NCI-H524 (cell line): ENCODE measurements at regions not wholly inside any gene's neighbourhood (a gene's known extent, or its start where the extent isn't known, plus 50 kb on each side); places are given as distances from the start of the nearest gene placed in this dataset.
A peak's percentile ranks its signal among the peaks of the same experiment; 100 is the strongest.
"Not testable (repeated sequence)": the region's sequence is repeated elsewhere in the genome, so short reads cannot be mapped to it uniquely, and the experiment has no call there.

ENCODE experiments used
- DNase-seq, 2 experiments: peaks; one replicate each; lab custom pipeline; 2025; lab: John Stamatoyannopoulos, UW

GRCh38 chr12:42919691-42920090 lies 330.1 kb upstream of the PRICKLE1 start:
- no peak for DNase-seq

- DNase-seq, result peak in 1 of 2 experiments; percentile 3
Observed at GRCh38 chr12:42918443-42918842, 328.9 kb upstream of the PRICKLE1 start.

- DNase-seq, result no peak
Observed at GRCh38 chr12:42916143-42916542, 326.6 kb upstream of the PRICKLE1 start.

GRCh38 chr12:42915426-42915825 lies 325.9 kb upstream of the PRICKLE1 start:
- no peak for DNase-seq

GRCh38 chr12:42912367-42912766 lies 322.8 kb upstream of the PRICKLE1 start:
- DNase-seq, result no peak

DNA sequence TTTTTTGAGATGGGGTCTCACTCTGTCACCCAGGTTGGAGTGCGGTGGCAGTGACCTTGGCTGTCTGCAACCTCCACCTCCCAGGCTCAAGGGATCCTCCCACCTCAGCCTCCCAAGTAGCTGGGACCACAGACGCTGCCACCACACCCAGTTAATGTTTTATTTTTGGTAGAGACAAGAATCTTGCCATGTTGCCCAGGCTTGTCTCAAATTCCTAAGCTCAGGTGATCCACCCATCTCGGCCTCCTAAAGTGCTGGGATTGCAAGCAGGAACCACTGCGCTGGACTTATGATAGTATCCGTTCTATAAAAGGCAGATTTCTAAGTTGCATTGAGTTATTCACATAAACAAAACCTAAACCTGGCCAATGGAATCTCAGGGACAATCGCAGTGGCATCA lies 321.1 kb upstream of the PRICKLE1 start:
- DNase-seq, result no peak

GRCh38 chr12:42908712-42909111 lies 319.2 kb upstream of the PRICKLE1 start:
- DNase-seq, result no peak

- not testable (repeated sequence) for DNase-seq
Observed at GRCh38 chr12:42906801-42907200, 317.3 kb upstream of the PRICKLE1 start.

DNA sequence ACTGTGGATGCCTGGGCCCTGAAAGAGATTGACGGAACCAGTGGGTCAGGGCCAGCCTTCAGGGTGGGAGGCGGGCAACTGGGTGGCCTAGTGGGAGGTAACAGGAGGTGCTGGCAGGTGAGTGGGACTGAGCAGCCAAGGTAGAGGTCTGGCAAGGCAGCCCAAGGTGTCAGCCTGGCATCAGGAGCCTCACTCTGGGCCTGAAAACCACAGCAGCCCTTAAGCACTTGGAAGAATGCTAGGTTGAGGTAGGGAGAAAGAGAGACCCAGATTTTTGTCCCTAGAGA lies 315.8 kb upstream of the PRICKLE1 start:
- no peak for DNase-seq

- no peak for DNase-seq
Observed at GRCh38 chr12:42904683-42905418, 315.3 kb upstream of the PRICKLE1 start.

DNA sequence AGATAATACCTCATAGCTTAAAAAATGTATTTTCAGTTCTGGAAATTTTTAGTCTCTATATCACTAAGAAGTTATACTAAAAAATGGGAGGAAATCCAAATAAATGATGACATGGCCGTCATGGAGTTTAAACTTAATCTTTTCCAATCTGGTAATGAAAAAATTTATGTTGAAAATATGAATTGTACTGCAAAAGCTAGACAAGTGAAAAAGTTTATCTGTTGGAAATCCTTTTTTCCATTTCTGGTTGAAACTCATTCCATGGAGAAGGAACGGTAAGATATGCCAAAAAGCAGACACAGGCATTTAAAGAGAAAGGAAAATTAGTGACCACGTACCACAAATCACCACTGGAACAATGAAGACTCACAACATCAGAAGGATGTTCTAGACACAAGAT lies 314.2 kb upstream of the PRICKLE1 start:
- DNase-seq, result no peak

GRCh38 chr12:42902001-42902400 lies 312.5 kb upstream of the PRICKLE1 start:
- DNase-seq, result no peak

DNA sequence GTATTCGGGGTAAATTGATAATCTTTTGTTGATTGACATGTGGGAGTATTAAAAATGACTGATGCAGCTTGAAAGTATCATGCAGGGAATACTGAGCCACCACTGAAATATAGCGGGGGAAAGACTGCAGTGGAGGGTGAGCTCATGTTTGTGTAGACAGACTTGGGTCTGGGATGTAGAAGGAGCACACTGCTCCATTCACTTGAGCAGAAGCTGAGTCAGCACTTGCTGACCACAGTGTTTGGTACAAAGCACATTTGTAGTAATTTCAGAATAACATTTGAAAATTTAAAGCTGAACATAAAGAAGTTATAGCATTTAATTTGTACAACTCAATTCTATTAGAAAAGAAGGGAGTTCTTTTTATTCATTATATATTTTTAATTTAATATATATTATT lies 304.3 kb upstream of the PRICKLE1 start:
- DNase-seq, result no peak

DNA sequence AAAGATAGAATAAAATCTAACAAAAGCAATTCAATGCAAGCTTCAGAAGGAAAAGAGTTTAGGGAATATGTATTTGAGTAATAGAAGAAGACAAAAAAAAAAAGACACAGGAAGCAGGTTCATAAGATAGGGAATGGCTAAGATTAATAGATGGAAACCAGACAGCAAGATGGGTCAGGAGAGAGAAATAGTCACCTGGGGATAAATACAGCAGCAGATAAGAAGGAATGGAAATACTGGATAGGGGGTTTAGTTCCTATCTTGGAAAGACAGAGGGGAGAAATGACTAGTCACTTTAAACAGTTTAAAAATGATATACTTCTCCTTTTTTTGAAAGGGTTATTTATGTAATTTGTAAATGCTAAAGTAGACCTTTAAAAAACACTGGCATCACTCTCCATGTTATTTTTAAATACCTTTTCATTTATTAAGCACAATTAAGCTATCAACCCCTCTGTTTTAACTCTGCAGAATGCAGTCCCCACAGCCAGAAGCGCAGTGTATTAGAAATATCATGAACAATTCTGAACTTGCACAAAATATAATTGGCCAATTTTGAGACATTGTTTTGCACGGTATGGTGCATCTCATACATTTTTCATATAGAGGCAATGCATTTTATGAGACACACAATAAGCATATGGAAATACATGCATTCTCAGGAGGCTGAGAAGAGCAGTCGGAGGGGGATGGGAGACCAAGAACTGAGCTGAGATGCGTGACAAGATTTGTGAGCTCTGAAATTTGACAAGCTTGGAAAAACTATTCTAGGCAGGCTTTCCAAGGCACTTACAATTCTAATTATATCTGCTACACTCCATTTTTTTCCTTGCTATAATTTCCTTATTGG lies 303.4 kb upstream of the PRICKLE1 start:
- DNase-seq, result no peak

DNA sequence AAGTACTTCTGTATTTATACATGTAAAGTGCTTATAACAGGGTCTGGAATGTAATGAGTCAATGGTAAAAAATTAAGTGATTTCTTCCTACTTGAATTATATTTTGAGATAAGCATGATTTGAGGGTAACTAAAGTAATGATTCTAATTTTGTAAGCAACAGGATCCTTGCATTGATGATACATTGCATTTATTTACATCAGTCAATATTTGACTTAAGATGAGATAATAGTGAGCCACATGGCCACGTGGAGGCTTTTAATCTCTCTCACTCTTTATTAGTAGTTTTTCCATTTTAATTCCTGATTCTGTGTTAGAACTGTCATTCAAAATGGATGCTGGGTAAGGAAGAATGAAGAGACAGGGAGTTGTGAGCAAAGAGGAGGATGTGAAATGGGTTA lies 298.1 kb upstream of the PRICKLE1 start:
- DNase-seq, result no peak

GRCh38 chr12:42886160-42886559 lies 296.6 kb upstream of the PRICKLE1 start:
- DNase-seq, result peak; percentile 69 to 88

- no peak for DNase-seq
Observed at GRCh38 chr12:42885677-42886076, 296.1 kb upstream of the PRICKLE1 start.

GRCh38 chr12:42884116-42884515 lies 294.6 kb upstream of the PRICKLE1 start:
- no peak for DNase-seq

DNA sequence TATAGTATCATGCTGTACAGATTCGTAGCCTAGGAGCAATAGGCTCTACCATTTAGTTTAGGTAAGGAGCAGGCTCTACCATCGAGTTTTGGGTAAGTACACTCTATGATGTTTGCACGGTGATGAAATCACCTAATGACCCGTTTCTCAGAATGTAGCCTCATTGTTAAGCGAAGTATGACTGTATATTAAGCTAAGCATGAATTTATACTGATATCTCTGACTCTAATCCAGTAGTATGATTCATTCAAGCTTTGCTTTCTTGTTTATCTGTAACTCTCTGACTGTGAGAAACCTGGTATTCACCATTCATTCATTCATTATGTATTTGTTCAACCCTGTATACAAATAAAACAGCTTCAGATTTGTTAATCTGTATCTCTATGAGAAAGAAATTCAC lies 283.9 kb upstream of the PRICKLE1 start:
- no peak for DNase-seq

DNA sequence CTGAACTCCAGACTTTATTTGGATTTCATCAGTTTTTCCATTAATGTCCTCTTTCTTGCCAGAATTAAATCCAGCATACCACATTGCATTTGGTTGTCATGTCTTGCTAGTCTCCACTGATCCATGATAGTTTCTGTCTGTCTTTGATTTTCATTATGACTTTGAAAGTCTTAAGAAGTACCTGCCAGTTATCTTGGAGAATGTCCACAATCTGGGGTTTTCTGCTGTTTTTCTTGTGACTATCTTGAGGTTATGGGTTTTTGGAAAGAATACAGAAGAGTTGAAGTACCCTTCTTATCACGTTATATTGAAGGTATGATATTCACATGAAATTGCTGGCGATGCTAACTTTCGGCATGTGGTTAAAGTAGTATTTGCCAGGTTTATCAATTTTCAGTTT lies 282.3 kb upstream of the PRICKLE1 start:
- no peak for DNase-seq

GRCh38 chr12:42868291-42868690 lies 278.7 kb upstream of the PRICKLE1 start:
- no peak for DNase-seq

DNA sequence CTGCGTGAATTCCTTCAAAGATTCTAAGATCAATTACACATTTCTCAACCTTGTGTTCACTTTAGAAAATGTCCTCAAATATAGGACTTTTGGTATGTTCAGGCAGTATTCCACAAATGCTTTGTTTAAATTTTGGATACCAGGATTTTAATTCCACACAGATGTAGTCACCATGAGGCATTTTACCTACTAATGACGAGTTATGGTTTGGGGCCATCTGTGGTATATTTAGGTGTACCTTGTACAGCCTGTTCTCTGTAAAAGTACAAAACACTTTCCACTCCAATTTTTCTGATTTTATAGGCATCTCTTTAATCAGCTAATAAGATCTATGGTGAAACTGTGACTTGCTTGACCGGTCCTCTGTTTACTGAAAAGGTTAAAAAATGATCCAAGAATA lies 275.7 kb upstream of the PRICKLE1 start:
- no peak for DNase-seq

DNA sequence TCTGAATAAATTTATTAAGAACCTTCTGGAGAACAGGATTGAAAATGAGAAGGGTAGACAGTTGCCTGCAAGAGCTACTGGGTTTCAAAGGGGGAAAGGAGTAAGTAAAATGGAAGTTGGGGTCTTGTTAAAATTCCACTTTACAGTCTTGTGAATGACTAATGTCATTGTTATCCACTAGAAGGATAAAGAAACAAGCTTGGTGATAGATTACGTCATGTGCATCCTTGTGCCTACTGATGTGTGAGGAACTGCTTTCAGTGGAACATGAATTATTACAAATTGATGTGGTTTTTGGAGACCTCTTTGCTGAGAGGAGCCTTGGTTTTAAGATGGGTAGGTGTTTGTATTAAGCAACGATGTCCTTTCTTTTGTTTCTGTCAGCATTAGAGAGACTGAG lies 272.5 kb upstream of the PRICKLE1 start:
- DNase-seq, result no peak

DNA sequence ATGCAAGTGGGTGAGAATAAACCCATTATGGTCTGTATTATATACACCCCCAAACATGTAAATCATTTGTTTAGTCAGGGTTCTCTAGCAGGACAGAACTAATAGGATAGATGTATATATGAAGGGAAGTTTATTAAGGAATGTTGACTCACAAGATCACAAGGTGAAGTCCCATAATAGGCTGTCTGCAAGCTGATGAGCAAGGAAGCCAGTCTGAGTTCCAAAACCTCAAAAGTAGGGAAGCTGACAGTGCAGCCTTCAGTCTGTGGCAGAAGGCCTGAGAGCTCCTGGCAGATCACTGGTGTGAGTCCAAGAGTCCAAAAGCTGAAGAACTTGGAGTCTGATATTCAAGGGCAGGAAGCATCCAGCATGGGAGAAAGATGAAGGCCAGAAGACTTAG lies 270.8 kb upstream of the PRICKLE1 start:
- DNase-seq, result not testable (repeated sequence)
